Sigmoid colon (tissue), 6 donors: ENCODE measurements at regions not wholly inside any gene's neighbourhood (a gene's known extent, or its start where the extent isn't known, plus 50 kb on each side); places are given as distances from the start of the nearest gene placed in this dataset.

ENCODE experiments used
- DNase-seq: peaks from one replicate; pipeline ENCODE4 v3.0.0-alpha.2; 2019
- H3K27ac ChIP-seq, 4 donors: fragments of 200-600 bp; sonication (generic); one replicate each; pipeline ENCODE4 v1.5.1; 2016 to 2019; ENCODE audit warnings: mild to moderate bottlenecking in 1 of 4
- H3K27me3 ChIP-seq, 3 donors: fragments of 200-600 bp; sonication (generic); one replicate each; pipeline ENCODE4 v1.5.1; 2019; ENCODE audit warnings: mild to moderate bottlenecking in 1 of 3
- H3K36me3 ChIP-seq, 4 donors: fragments of 200-600 bp; sonication (generic); one replicate each; pipeline ENCODE4 v1.5.1; 2016 to 2019
- H3K4me1 ChIP-seq, 4 donors: fragments of 200-600 bp; sonication (generic); one replicate each; pipeline ENCODE4 v1.5.1; 2017 to 2019
- H3K4me3 ChIP-seq, 4 donors: fragments of 200-600 bp; sonication (generic); one replicate each; pipeline ENCODE4 v1.5.1; 2017 to 2019; ENCODE audit warnings: mild to moderate bottlenecking in 2 of 4, moderate library complexity in 1 of 4
- H3K9me3 ChIP-seq, 4 donors: fragments of 200-600 bp in 3 of 4; sonication (generic) in 3 of 4; one replicate each; pipeline versions ENCODE4 v1.5.1 to v1.6.1; 2013 to 2019
- EP300 ChIP-seq, 4 donors: sonication (generic); formaldehyde crosslinking; IDR thresholded peaks; one replicate each; pipeline ENCODE4 v1.6.1; 2017; ENCODE audit warnings: antibody characterized with exemption in 4 of 4
- POLR2A ChIP-seq, 2 donors: fragments of 450-650 bp; IDR thresholded peaks; one replicate each; pipeline ENCODE4 v1.6.1; 2016; ENCODE audit warnings: antibody characterized with exemption in 2 of 2, mild to moderate bottlenecking in 2 of 2, moderate library complexity in 2 of 2
- POLR2AphosphoS5 ChIP-seq, 4 donors: sonication (generic); formaldehyde crosslinking; IDR thresholded peaks; one replicate each; pipeline ENCODE4 v1.6.1; 2017; ENCODE audit warnings: antibody characterized with exemption in 4 of 4
- WGBS, 2 donors: extraction: QIAGEN DNeasy Blood & Tissue Kit; methylation state at CpG; one replicate each; pipeline ENCODE4 v1.1.7; 2013; 5-methylcytosine and 5-hydroxymethylcytosine counted together
- intact Hi-C: fragments of 100-400 bp; cut with DNase I; formaldehyde crosslinking; loops from one replicate; pipeline ENCODE4 v1.15.1; 2023
- TF ChIP-seq, protein P1 (sequence below), 4 experiments: fragments of 450-650 bp in 3 of 4; fragments of 200-600 bp in 1 of 4; IDR thresholded peaks; one replicate each; pipeline ENCODE4 v1.5.1; 2016 to 2019; ENCODE audit warnings: antibody characterized with exemption in 4 of 4, mild to moderate bottlenecking in 3 of 4, moderate library complexity in 2 of 4
- donor health status: healthy with polysubstance abuse.
- donor health status: healthy.

DNA sequence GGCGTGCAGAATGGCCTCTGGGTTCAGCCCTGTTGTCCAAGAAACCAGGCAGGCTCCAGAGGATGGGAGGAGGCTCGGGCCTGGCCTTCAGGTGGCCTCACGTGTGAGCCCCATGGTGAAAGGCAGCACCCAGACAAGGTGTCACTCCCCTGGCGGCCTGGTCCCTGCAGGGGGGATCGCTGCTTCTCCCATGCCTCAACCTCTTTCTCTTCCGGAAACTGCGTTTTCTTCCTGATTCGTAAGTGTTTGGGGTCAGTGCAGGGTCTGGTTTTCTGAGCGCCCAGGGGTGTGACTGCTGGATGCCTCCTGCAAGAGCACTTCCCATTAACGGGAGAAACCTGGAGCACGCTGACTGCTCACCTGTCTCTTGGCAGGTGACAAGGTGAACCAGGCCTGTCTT lies 70.0 kb upstream of the CIBAR2 start:
- TF ChIP-seq POLR2AphosphoS5 (IDR thresholded peaks at IDR 0.05) (no peak), POLR2A (IDR thresholded peaks at IDR 0.05) (no peak), EP300 (IDR thresholded peaks at IDR 0.05) (no peak)
- TF ChIP-seq, protein P1, sequence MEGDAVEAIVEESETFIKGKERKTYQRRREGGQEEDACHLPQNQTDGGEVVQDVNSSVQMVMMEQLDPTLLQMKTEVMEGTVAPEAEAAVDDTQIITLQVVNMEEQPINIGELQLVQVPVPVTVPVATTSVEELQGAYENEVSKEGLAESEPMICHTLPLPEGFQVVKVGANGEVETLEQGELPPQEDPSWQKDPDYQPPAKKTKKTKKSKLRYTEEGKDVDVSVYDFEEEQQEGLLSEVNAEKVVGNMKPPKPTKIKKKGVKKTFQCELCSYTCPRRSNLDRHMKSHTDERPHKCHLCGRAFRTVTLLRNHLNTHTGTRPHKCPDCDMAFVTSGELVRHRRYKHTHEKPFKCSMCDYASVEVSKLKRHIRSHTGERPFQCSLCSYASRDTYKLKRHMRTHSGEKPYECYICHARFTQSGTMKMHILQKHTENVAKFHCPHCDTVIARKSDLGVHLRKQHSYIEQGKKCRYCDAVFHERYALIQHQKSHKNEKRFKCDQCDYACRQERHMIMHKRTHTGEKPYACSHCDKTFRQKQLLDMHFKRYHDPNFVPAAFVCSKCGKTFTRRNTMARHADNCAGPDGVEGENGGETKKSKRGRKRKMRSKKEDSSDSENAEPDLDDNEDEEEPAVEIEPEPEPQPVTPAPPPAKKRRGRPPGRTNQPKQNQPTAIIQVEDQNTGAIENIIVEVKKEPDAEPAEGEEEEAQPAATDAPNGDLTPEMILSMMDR (IDR thresholded peaks at IDR 0.05), result no peak
- no peak for DNase-seq
- 84 to 90% methylated on average over 11 of the region's 11 CpGs for WGBS, 2 donors
- Histone ChIP-seq H3K9me3 (peaks cover 0 to 4% (median 2%) of the 10 kb centered on the region in 4 donors), H3K27ac (no peak overlapping the region), H3K4me1 (peaks cover 0 to 15% (median 7%) of the 10 kb centered on the region in 4 donors), H3K4me3 (no peak overlapping the region), H3K27me3 (no peaks in the 10 kb centered on the region), H3K36me3 (peaks cover 0 to 7% (median 2%) of the 10 kb centered on the region in 4 donors)
- intact Hi-C loops, result no loop called here

DNA sequence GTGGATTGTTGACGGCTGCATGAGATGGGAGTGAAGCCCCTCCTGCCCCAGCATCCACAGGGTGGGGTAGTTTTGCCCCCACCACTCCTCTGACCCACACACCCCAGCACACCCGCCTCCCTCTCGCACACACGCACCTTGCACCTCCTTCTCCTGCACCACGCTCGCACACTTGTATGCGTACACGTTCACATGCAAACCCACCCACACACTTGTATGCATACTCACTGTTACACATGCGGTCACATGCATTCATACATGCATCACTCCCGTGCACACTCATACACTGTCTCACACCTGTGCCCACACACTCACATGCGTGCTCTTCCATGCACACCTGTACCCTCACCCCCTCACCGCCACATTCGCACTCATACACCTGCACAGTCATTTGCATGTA lies 70.5 kb upstream of the CIBAR2 start:
- Histone ChIP-seq H3K4me1 (peaks cover 0 to 15% (median 7%) of the 10 kb centered on the region in 4 donors), H3K4me3 (no peak overlapping the region), H3K27ac (no peak overlapping the region), H3K27me3 (no peaks in the 10 kb centered on the region), H3K36me3 (peaks cover 0 to 7% (median 2%) of the 10 kb centered on the region in 4 donors), H3K9me3 (peaks cover 0 to 4% (median 2%) of the 10 kb centered on the region in 4 donors)
- TF ChIP-seq, protein P1 (IDR thresholded peaks at IDR 0.05), result no peak
- TF ChIP-seq EP300 (IDR thresholded peaks at IDR 0.05), result no peak
- no peak for TF ChIP-seq POLR2AphosphoS5 (IDR thresholded peaks at IDR 0.05)
- no peak for TF ChIP-seq POLR2A (IDR thresholded peaks at IDR 0.05)
- intact Hi-C loops, result no loop called here
- no peak for DNase-seq
- WGBS, 2 donors, result 94 to 96% methylated on average over 13 of the region's 13 CpGs

DNA sequence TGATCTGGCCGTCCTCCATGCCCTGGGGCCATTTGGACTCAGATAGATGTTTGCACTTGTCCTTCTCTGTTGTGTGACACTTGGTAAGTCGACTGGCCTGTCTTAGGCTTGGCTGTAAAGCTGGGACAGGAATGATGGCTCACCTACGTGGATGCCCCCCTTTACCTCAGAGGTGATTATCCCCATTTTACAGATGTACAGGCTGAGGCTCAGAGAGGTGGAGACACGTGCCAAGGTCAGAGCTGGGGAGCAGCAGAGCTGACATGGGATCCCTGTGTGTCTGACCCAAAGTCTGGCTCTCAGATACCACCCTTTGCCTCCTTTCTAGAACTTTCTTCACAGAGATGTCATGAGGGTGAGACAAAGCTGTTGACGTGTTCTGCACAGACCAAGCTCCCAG lies 71.3 kb upstream of the CIBAR2 start:
- no peak for DNase-seq
- no peaks in the 10 kb centered on the region for H3K27me3 ChIP-seq
- intact Hi-C loops, result no loop called here
- H3K27ac ChIP-seq, result no peak overlapping the region
- H3K9me3 ChIP-seq, result peaks cover 0 to 4% (median 2%) of the 10 kb centered on the region in 4 donors
- TF ChIP-seq, protein P1 (IDR thresholded peaks at IDR 0.05), result no peak
- WGBS, 2 donors, result 77 to 88% methylated on average over 5 of the region's 5 CpGs
- H3K36me3 ChIP-seq, result peaks cover 0 to 7% (median 2%) of the 10 kb centered on the region in 4 donors
- H3K4me3 ChIP-seq, result no peak overlapping the region
- H3K4me1 ChIP-seq, result peaks cover 0 to 12% (median 7%) of the 10 kb centered on the region in 4 donors

DNA sequence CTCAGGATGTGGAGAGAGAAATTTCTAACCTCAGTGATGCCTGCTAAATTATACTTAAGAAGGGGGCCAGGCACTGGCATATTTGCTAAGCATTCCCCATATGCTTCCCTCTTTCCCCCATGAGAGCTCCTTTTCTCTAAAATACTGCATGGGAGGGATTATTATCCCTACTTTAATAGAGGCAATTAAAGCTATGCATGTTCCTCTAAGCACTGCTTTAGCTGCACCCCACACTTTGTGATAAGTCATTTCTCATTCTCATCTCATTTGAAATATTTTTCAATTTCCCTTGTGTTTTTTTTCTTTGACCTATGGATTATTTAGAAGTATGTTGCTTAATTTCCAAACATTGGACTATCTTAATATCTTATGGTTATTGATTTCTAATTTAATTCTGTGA lies 72.1 kb upstream of the CIBAR2 start:
- no peak for DNase-seq
- intact Hi-C loops, result no loop called here

More for the DNA sequence above, 72.1 kb upstream of the CIBAR2 start:
- Histone ChIP-seq H3K9me3 (peaks cover 0 to 4% (median 2%) of the 10 kb centered on the region in 4 donors), H3K27ac (no peak overlapping the region), H3K36me3 (peaks cover 0 to 7% (median 2%) of the 10 kb centered on the region in 4 donors), H3K27me3 (no peaks in the 10 kb centered on the region), H3K4me3 (no peak overlapping the region), H3K4me1 (peaks cover 0 to 17% (median 7%) of the 10 kb centered on the region in 4 donors)
- no peak for TF ChIP-seq EP300 (IDR thresholded peaks at IDR 0.05)
- TF ChIP-seq, protein P1 (IDR thresholded peaks at IDR 0.05), result no peak
- TF ChIP-seq POLR2A (IDR thresholded peaks at IDR 0.05), result no peak
- no peak for TF ChIP-seq POLR2AphosphoS5 (IDR thresholded peaks at IDR 0.05)
